ENCODE measurements at regions not wholly inside any gene's neighbourhood (a gene's known extent, or its start where the extent isn't known, plus 50 kb on each side); places are given as distances from the start of the nearest gene placed in this dataset.

DNA sequence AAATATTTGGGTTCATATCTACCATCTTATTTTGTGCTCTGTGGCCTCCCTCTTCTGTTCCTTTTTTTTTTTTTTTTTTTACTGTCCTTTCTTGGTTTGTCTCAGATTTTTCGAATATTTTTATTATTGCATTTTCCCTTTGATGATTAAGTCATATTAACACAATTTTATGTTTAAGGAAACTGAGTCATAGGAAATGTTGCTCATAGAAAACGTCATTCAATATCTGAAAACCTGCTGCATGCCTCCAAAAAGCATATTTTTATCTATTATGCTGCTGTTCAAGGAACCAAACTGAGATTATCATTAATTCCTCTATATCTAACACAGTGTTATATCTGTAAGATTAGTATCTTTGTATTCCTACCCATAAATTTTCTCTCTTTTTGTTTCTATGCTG, 614.3 kb upstream of the SLC8A1 start:
- Histone ChIP-seq H3K79me2 (ENCODE audit: insufficient read depth, low read depth) (no peaks in the 10 kb centered on the region), H4K20me1 (ENCODE audit: insufficient read depth) (no peaks in the 10 kb centered on the region), H3K27ac (no peak overlapping the region), H2AFZ (ENCODE audit: low read depth) (no peak overlapping the region), H3K36me3 (ENCODE audit: insufficient read depth) (no peaks in the 10 kb centered on the region), H3K27me3 (ENCODE audit: insufficient read depth, low read depth) (no peaks in the 10 kb centered on the region), H3K4me2 (no peak overlapping the region), H3K4me3 (IDR thresholded peaks at IDR 0.05; ENCODE audit: insufficient read depth, low read depth, low read length) (no peak overlapping the region), H3K4me1 (ENCODE audit: low read depth, poor library complexity, severe bottlenecking) (no peaks in the 10 kb centered on the region), H3K9ac (no peak overlapping the region)
- no peak for TF ChIP-seq CTCF (conservative IDR thresholded peaks at IDR 0.05; ENCODE audit: low read depth, low read length)

GRCh38 chr2:41068740-41069139, 616.9 kb upstream of the SLC8A1 start:
- no peaks in the 10 kb centered on the region for H4K20me1 ChIP-seq (ENCODE audit: insufficient read depth)
- no peak overlapping the region for H3K4me3 ChIP-seq (IDR thresholded peaks at IDR 0.05; ENCODE audit: insufficient read depth, low read depth, low read length)
- no peak for TF ChIP-seq CTCF (conservative IDR thresholded peaks at IDR 0.05; ENCODE audit: low read depth, low read length)
- H3K4me2 ChIP-seq: no peak overlapping the region
- no peaks in the 10 kb centered on the region for H3K79me2 ChIP-seq (ENCODE audit: insufficient read depth, low read depth)
- no peaks in the 10 kb centered on the region for H3K27me3 ChIP-seq (ENCODE audit: insufficient read depth, low read depth)
- H3K4me1 ChIP-seq (ENCODE audit: low read depth, poor library complexity, severe bottlenecking): no peaks in the 10 kb centered on the region
- H3K36me3 ChIP-seq (ENCODE audit: insufficient read depth): no peaks in the 10 kb centered on the region
- H3K27ac ChIP-seq: no peak overlapping the region
- no peak overlapping the region for H2AFZ ChIP-seq (ENCODE audit: low read depth)
- H3K9ac ChIP-seq: no peak overlapping the region

GRCh38 chr2:41078341-41078740, 626.5 kb upstream of the SLC8A1 start:
- Histone ChIP-seq H2AFZ (ENCODE audit: low read depth) (no peak overlapping the region), H3K27me3 (ENCODE audit: insufficient read depth, low read depth) (no peaks in the 10 kb centered on the region), H3K4me3 (IDR thresholded peaks at IDR 0.05; ENCODE audit: insufficient read depth, low read depth, low read length) (no peak overlapping the region), H4K20me1 (ENCODE audit: insufficient read depth) (no peaks in the 10 kb centered on the region), H3K4me2 (no peak overlapping the region), H3K79me2 (ENCODE audit: insufficient read depth, low read depth) (no peaks in the 10 kb centered on the region), H3K36me3 (ENCODE audit: insufficient read depth) (no peaks in the 10 kb centered on the region), H3K9ac (no peak overlapping the region), H3K4me1 (ENCODE audit: low read depth, poor library complexity, severe bottlenecking) (no peaks in the 10 kb centered on the region), H3K27ac (no peak overlapping the region)
- TF ChIP-seq CTCF (conservative IDR thresholded peaks at IDR 0.05; ENCODE audit: low read depth, low read length): no peak

- H3K4me3 ChIP-seq (IDR thresholded peaks at IDR 0.05; ENCODE audit: insufficient read depth, low read depth, low read length): no peak overlapping the region
- no peaks in the 10 kb centered on the region for H3K36me3 ChIP-seq (ENCODE audit: insufficient read depth)
- no peak overlapping the region for H2AFZ ChIP-seq (ENCODE audit: low read depth)
- H3K9ac ChIP-seq: no peak overlapping the region
- no peak for TF ChIP-seq CTCF (conservative IDR thresholded peaks at IDR 0.05; ENCODE audit: low read depth, low read length)
- H3K79me2 ChIP-seq (ENCODE audit: insufficient read depth, low read depth): no peaks in the 10 kb centered on the region
- no peaks in the 10 kb centered on the region for H4K20me1 ChIP-seq (ENCODE audit: insufficient read depth)
- no peaks in the 10 kb centered on the region for H3K27me3 ChIP-seq (ENCODE audit: insufficient read depth, low read depth)
- H3K4me1 ChIP-seq (ENCODE audit: low read depth, poor library complexity, severe bottlenecking): no peaks in the 10 kb centered on the region
- H3K27ac ChIP-seq: no peak overlapping the region
- H3K4me2 ChIP-seq: no peak overlapping the region
These were observed 627.1 kb upstream of the SLC8A1 start for GRCh38 chr2:41079011-41079410.

DNA sequence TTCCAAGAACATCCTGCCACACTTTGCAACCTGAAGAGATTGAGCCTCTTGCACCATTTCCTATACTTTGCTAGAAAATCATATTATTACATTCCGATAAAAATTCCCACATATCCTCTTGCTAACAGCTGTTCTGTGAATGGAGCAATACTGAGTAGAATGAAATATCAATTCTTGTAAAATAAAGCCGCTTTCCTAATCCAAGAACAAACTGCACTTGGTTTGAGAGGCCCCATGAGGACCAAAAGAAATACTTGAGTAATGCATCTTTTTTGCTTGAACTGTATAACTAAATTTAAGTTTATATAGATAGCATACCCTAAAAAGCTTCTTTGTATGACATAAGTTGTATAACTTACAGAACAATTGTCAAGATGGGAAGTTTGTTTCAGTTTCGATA, 632.4 kb upstream of the SLC8A1 start:
- no peaks in the 10 kb centered on the region for H3K27me3 ChIP-seq (ENCODE audit: insufficient read depth, low read depth)
- H3K27ac ChIP-seq: no peak overlapping the region
- no peak overlapping the region for H2AFZ ChIP-seq (ENCODE audit: low read depth)
- H3K4me2 ChIP-seq: no peak overlapping the region
- H3K79me2 ChIP-seq (ENCODE audit: insufficient read depth, low read depth): no peaks in the 10 kb centered on the region
- H3K4me3 ChIP-seq (IDR thresholded peaks at IDR 0.05; ENCODE audit: insufficient read depth, low read depth, low read length): no peak overlapping the region
- H3K4me1 ChIP-seq (ENCODE audit: low read depth, poor library complexity, severe bottlenecking): no peaks in the 10 kb centered on the region
- no peaks in the 10 kb centered on the region for H4K20me1 ChIP-seq (ENCODE audit: insufficient read depth)
- TF ChIP-seq CTCF (conservative IDR thresholded peaks at IDR 0.05; ENCODE audit: low read depth, low read length): no peak
- H3K36me3 ChIP-seq (ENCODE audit: insufficient read depth): no peaks in the 10 kb centered on the region
- no peak overlapping the region for H3K9ac ChIP-seq
